Keratinocyte (primary cell): ENCODE measurements at regions not wholly inside any gene's neighbourhood (a gene's known extent, or its start where the extent isn't known, plus 50 kb on each side); places are given as distances from the start of the nearest gene placed in this dataset.

Experiments
- CTCF ChIP-seq, 3 experiments: IDR thresholded peaks in 1 of 3; conservative IDR thresholded peaks in 1 of 3; optimal IDR thresholded peaks in 1 of 3; 2 replicates in 2 of 3; 3 replicates in 1 of 3; pipeline versions ENCODE3 to v1.5.1; 2011; ENCODE audit warnings: low read length in 3 of 3, mild to moderate bottlenecking in 3 of 3, moderate library complexity in 2 of 3, control low read depth in 1 of 3, inconsistent platforms in 1 of 3; ENCODE audit not compliant: insufficient read depth in 2 of 3; ENCODE audit errors: extremely low read depth in 1 of 3
- EZH2 ChIP-seq: IDR thresholded peaks from one replicate; pipeline ENCODE4 v1.6.1; 2012; ENCODE audit warnings: inconsistent platforms, mild to moderate bottlenecking, low read length, moderate library complexity

GRCh38 chr12:94095618-94096017 is 52.8 kb upstream of the PLXNC1 start:
- TF ChIP-seq EZH2 (no peak), CTCF (optimal IDR thresholded peaks at IDR 0.05 in 1 of 3, IDR thresholded peaks at IDR 0.05 in 1 of 3, conservative IDR thresholded peaks at IDR 0.05 in 1 of 3; ENCODE audit: extremely low read depth in 1 of 3, insufficient read depth in 2 of 3, low read length in 3 of 3) (no peak)
